Skeletal muscle cell (primary cell): ENCODE measurements at regions not wholly inside any gene's neighbourhood (a gene's known extent, or its start where the extent isn't known, plus 50 kb on each side); places are given as distances from the start of the nearest gene placed in this dataset.

Experiments
- DNase-seq: peaks from one replicate; pipeline ENCODE4 v3.0.0-alpha.2; 2010; ENCODE audit warnings: low read depth
- H3K4me3 ChIP-seq: 2 replicates; pipeline ENCODE4 v1.5.1; 2011; ENCODE audit warnings: low read depth, mild to moderate bottlenecking, control low read depth, low read length, moderate library complexity

DNA sequence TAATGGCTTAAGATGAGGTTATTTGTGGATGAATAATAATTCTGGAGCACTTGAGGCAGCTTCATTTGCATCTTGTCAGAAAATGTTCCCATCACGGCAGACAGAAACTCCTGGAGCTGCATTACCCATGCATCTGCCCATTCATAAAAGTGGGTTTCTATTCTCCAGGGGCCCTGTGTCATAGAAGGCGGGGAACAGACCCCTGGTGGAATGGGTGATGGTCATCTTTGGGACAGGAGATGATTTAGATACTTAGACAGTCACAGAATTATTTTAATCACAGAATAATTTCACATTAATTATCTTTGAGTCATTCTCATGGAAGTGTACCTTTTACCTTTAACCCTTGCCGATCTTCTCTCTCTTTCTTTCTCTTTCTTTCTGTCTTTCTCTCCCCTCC lies 980.7 kb upstream of the TMEM132C start:
- no peak overlapping the region for H3K4me3 ChIP-seq
- no peak for DNase-seq

DNA sequence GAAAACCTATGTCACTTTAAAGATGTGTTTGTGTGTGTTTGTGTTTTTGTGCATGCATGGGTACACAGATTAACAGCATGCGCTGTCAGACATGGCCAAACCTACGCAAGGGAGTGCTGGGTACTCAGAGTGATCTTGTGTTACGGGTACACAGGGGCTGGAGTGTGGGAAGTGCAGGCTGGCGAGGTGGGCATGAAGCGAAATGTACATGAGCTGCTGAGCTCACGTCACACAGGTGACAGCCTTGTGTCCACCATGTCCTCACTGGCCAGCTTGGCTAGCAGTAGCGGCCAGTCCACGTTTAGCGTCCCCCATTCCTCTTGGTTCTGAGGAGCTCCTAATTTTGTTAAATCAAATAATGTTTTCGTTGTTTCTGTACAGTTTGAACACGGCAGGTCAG lies 979.7 kb upstream of the TMEM132C start:
- no peak for DNase-seq
- H3K4me3 ChIP-seq, result no peak overlapping the region

DNA sequence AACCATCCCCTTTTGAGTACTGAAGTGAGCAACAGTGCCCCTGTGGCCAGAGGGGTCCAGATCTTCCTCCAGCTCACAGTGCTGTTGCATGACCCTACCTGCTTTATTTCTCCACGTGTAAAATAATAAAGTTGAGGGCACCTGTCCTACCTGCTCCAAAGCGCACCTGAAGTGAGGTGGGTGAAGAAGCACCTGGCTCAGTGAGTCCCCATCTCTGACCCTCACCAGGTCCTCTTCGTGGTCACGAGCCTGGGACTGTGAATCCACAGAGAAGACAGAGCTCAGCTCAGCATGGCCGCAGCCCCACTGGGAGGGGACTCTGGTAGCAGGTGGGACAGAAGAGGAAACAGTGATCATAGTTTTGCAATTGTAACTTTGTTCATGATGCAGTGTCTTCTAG lies 976.7 kb upstream of the TMEM132C start:
- DNase-seq, result no peak
- no peak overlapping the region for H3K4me3 ChIP-seq

DNA sequence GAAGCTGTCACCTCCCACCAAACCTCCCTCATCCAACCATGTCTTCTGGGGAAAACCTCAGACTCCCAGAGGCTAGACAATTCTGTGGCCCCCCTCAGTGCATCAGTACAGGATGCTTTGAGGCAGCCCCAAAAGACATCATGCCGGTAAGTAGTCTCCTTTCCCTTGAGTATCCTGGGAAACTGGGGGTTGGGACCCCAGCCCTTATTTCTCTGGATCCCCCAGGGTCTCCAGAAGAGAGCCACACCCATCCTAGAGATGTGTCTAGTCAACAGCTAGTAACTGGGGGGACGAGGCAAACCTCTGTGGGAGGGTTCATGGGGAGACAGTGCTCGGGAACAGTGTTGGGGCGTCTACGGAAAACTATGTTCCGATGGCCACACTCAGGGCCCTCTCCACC lies 974.2 kb upstream of the TMEM132C start:
- no peak for DNase-seq
- no peak overlapping the region for H3K4me3 ChIP-seq

DNA sequence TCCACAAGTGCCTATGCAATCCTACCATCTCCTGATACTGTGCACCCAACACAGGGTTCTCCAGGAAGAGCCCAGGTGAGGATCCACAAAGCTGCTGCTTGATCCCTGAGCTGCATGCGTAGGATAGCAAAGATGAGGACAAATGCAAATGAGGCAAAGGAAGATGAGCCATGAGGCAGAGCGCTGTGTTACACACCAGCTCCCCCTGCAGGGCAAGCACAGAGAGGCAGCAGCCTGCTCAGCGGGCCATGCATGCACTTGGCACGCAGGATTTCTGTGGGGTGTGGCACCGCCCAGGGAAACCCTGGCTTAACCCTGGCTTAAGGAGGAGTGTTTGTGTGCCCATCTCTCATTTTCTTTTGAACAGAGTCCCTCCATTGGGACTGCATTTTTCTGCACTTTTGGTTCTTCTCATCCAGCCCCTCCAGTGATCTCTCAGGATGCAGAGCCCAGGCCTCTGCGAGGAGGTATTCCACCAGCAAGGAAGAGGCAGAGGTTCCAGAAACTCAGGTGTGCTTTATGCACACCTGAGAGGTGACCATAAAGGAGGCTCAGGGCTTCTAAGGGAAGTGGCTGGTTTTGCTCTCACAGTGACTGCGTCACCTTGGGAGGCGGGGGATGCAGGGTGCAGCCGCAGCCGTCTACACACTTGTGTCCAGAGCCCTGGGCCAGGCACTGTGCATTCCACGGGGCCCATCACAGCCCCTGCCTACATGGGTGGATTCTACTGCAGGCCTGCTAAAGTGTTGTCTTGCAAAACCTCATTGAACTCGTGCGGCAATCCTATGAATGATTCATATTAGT lies 973.3 kb upstream of the TMEM132C start:
- H3K4me3 ChIP-seq, result no peak overlapping the region
- peak; percentile 34 for DNase-seq

DNA sequence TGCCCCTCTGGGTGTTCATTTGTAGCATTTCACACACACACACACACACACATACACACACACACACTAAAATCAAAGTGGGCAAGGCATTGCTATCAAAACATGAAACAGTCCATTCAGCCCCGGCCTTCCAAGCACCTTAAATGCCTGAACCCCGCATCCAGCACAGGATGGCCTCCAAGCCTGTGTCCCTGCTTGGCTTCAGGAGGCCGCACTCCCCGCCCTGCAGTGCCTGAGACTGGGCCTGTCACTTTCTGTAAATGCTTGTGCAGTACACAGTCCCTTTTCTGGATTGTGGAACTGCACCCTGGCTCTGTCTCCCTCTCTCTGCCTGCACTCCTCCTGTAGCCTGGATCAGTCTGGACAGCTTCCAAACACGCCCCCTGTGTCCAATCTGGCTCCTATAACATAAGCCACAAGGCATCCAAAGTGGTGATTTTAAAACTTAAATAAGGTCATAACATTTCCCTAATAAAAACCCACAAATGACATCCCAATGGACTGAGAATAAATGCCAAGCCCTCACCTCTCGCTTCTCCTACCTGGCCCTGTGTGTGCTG lies 972.2 kb upstream of the TMEM132C start:
- DNase-seq, result peak; percentile 26
- no peak overlapping the region for H3K4me3 ChIP-seq

DNA sequence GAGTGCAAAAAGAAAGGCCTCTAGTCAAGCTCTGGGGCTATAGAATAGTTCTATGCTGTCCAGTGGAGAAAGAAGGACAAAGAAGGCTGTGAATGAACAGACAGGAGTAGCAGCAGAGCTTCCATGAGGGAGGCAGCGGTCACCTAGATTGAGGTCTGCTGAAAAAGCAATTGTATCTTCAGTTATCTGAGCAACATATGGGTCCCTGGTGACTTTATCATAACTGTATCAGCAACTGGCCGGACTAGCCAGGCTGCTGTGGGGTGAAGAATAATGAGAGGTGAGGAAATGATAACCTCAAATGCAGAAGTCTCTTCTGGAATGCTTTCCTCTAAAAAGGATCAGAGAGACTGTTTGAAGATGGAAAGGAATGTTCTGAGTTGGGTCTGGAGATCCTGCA lies 971.3 kb upstream of the TMEM132C start:
- H3K4me3 ChIP-seq, result no peak overlapping the region

DNA sequence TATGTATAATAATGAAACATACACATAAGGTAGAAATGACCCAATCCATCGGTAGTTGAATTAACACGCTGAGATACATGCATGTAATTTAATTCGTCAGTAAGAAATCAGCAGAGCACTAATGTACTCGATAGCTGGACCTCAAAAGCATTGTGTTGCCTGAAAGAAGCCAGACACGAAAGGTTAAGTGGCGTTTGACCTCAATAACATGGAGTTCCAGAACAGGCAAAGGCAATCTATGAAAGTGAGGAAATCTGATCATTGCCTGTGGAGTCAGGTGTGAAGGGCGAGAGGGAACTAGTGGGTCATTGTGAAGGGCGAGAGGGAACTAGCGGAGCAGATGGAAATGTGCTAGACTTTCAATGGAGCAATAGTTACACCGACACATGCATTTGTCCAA lies 970.4 kb upstream of the TMEM132C start:
- DNase-seq, result no peak
- H3K4me3 ChIP-seq, result no peak overlapping the region

More for the DNA sequence above, 971.3 kb upstream of the TMEM132C start:
- no peak for DNase-seq

DNA sequence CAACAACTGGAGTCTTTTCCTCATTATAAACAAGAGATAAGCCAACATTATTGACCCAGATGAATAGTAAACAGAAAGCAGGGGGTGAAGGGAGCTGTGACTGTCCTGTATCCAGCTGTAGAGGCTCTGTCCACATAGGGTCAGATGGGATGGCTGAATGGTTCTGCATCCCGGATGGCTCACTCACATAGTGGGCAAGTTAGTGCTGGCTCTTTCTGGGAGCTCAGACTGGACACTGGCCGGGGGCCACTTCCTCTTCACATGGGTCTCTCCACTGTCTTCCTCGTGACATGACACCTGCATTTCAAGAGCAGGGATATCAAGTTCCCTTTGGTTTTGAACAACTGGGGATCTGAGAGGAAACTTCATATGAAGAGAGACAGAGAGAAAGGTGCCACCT lies 969.6 kb upstream of the TMEM132C start:
- no peak overlapping the region for H3K4me3 ChIP-seq

DNA sequence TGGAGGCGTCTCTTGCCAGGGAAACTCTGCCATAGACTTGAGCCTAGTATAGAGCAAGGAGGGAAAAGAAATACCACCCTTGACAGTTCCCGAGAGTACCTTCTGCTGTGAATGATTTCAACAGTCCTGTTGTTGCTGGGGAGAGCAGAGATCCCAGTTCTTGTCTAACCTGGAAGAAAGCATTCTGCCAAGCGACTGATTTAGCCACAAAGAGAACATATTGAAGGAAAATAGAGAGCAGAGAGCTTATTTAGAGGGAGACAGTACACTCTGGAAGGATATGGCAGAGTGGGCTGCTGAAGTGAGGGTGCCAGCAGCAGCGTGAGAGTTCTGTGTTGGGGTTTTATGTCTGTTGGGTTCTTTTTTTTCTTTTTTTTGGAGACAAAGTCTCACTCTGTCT lies 966.9 kb upstream of the TMEM132C start:
- H3K4me3 ChIP-seq, result no peak overlapping the region
- DNase-seq, result no peak

More for the DNA sequence above, 969.6 kb upstream of the TMEM132C start:
- no peak for DNase-seq

DNA sequence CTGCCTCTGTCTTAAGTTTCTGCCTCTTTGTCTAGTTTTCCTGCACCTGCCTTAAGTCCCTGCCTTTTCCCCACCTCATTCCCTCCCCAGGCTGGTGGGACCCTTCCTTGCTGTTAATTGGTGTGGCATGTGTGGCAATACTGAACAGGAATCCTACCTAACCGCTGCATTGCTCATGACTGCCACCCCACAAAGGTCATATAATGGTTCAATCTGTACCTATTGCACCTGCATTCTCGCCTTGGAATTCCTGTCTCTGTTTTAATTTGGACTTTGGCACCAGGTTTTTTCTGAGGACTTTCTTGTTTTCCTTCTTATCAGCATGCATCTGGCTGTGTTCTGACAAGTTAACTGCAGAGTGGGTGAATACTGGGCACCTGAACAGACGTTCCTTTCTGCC lies 966.2 kb upstream of the TMEM132C start:
- DNase-seq, result no peak
- H3K4me3 ChIP-seq, result no peak overlapping the region

DNA sequence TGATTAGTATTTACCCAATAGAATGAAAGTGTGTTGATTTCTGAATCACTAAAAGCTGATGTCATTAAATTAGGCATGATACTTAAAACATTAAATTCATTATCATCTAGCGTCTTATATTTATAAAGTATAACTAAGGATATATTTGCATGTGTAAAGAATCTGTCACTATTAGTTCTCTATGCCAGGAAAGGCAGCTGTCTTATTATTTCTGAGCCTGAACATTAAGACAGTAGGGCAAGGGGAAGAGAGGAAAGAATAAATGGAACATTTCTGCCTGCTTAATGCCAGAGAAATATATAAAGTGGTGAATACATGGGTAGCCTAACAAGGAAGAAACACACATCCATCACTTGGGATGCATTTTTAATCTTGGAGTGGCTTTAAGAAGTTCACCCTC lies 965.1 kb upstream of the TMEM132C start:
- H3K4me3 ChIP-seq, result no peak overlapping the region
- no peak for DNase-seq

DNA sequence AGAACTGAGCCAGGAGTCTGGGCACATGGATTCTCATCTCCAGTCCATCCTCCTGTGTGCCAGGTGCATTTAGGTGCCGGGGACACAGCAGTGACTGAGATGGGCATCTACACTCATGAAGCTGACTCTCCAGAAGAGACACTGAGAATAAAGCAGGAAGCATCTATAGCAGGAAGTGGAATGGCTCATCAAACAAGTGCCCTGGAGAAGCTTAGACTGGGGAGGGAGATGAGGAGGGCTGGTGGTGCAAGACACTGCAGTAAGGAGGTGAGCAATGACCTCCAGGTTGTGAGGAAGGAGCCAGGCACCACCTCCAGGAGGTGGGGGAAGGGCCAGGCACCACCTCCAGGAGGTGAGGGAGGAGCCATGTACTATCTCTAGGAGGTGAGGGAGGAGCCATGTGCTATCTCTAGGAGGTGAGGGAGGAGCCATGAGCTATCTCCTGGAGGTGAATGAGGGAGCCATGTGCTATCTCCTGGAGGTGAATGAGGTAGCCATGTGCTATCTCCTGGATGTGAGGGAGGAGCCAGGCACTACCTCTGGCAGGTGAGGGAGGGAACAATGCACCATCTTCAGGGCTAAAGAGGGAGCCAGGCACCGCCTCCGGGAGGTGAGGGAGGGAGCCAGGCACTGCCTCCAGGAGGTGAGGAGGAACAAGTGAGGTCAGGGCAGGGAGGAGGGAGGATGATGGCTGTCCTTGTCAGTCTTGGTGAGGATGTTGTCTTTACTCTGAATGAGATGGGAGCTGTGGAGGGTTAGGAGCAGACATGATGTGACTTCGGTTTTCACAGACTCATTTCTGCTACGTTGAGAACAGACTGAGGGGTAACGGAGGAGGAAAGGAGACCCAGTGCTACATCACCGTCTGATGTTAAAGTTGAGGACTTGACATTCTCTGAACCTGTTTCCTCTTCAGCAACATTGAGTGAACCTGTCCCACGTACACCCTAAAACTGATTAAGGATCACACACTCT lies 961.9 kb upstream of the TMEM132C start:
- DNase-seq, result no peak
- H3K4me3 ChIP-seq, result no peak overlapping the region

DNA sequence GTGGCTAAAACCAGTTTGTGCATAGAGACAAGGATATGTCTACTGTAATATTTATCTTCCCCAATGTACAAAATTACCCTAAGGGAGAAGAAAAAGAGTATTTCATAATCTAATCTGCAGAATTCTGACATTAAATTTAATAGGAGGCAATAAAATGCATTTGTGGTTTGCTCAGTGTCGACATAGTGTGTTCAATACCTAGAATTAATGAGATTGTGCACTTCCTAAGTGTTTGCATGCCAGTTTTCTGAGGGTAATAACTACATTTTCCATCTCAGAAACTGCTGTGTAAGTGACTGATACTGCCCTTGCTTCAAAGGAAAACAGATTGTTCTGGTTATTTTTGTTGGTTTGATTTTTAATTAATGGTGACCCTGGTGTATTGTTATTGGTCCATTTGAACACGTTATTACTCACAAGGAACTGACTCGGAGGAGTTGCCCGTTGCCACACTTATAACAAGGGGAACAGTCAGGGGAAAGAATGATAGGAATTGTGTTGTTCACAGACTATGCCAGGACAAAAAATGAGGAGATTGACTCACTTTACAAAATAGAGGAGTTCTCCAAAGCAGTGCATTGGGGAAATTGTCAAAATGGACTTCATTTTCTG lies 960.3 kb upstream of the TMEM132C start:
- no peak overlapping the region for H3K4me3 ChIP-seq
- peak; percentile 18 for DNase-seq

DNA sequence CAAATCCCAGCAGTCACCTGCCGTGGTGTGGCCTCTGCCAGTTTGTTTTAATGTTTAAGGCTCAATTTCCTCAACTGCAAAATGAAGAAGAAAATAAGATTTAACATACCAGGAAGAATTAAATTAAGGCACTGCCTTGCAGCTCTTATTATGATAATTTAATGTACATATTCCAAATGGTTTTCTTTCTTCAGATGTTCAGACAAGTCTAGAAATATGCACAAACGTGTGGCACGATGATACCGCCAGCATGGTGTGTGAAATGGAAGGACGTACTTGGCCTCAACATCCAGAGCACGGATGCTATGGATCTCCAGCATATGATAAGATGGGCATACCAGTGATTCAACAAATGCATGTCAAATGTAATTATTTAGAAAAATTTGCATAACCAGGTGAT lies 959.4 kb upstream of the TMEM132C start:
- H3K4me3 ChIP-seq, result no peak overlapping the region
- DNase-seq, result no peak

DNA sequence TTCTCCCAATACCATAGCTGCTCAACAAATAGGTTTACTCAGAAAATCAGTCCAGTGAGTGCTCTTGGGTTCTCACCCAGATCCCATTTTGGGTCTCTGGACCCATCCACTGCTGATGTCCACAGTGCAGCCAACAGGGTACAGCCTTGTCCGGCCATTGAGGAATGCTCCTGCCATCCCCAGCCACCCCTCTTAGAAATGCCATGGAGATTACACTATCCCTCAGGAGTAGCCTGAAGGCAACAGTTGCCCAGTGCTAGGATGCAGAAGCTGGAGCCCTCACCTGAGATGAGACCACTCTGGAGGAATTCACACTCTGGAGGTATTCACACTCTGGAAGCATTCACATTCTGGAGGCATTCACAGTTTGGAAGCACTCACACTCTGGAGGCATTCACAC lies 958.8 kb upstream of the TMEM132C start:
- no peak overlapping the region for H3K4me3 ChIP-seq
- no peak for DNase-seq

DNA sequence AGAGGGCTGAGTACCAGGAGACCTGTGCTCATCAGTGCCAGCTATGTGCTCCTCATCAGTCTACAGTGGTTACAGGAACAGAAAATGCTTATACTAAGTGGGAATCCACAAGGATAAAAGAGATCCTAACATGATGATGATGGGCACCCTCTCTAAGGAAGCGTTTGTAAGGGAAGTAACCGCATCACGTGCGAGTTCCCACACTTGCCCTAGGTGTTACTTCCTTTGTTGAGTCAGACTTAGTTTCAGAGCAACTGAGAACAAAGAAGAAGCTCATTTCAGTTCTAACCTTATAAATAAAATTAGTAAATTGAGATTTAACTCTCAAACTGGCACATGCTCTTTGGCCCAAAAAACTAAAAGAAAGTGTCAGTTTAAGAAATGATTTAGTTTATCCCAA lies 956.4 kb upstream of the TMEM132C start:
- DNase-seq, result no peak
- H3K4me3 ChIP-seq, result no peak overlapping the region

DNA sequence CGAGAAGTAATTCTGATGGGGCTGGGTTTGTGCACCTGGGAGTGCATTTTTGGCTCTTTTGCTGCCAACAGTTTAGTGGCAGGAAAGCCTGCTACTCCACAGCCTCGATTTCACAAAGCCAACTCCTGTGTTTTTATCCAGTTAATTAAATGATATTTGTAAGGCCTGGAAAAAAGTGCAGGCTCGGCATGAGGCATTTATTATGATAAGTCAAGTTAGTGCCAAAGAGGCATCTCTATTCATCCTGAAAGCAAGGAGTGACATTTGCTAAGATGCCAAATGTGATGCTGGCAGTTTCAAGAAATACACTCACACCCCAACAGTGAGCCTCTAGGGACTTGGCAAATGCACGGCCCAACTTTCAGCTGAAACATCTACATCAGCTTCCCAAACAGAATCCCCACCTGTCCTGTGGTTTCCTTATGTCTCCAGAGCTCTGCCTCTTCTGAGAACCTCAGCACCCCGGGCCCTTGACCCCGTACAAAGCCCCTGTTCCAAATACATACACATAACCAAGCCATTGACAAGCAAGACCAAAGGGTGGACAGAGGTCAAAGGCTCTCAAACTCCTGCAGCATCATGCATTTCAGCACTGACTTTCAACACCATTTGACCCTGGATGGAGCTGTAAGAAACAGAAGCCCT lies 955.1 kb upstream of the TMEM132C start:
- DNase-seq, result no peak
- no peak overlapping the region for H3K4me3 ChIP-seq

DNA sequence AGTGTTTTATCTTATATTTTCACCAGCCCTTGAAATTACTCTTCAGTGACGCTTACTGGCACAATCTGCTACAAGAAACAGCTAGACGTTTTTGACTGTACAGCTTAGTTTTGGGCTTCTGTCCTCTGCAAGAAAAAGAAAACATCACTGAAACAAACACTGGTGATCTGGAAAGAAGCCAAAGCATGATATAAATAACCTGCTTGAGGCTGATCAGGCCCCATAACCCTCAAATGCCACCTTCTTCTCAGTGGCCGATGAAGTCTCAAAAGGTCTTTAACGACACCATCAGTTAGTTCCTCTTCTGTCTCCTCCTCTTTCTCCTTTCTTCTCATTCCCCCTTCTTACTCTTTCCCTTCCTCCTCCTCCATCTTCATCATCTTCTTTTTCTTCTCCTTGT lies 942.3 kb upstream of the TMEM132C start:
- DNase-seq, result no peak

More for the DNA sequence above, 942.3 kb upstream of the TMEM132C start:
- H3K4me3 ChIP-seq, result no peak overlapping the region
